OCI-LY1 (cell line): ENCODE measurements at regions not wholly inside any gene's neighbourhood (a gene's known extent, or its start where the extent isn't known, plus 50 kb on each side); places are given as distances from the start of the nearest gene placed in this dataset.

Experiments
- H2AFZ ChIP-seq: fragments of 200-600 bp; sonication (generic), shearing (Covaris generic); 2 replicates; pipeline ENCODE4 v1.6.0; 2014; ENCODE audit warnings: antibody characterized with exemption, mild to moderate bottlenecking, low read length
- H3F3A ChIP-seq: fragments of 200-600 bp; sonication (generic), shearing (Covaris generic); 2 replicates; pipeline ENCODE4 v1.6.0; 2014; ENCODE audit warnings: mild to moderate bottlenecking, antibody characterized with exemption, low read length, moderate library complexity; ENCODE audit not compliant: insufficient read depth
- H3K27ac ChIP-seq: fragments of 200-600 bp; sonication (generic); 2 replicates; pipeline ENCODE4 v1.5.1; 2014; ENCODE audit warnings: low read length, mixed run types, mild to moderate bottlenecking, low read depth; ENCODE audit not compliant: poor library complexity, severe bottlenecking
- H3K27me3 ChIP-seq: fragments of 200-600 bp; sonication (generic); 2 replicates; pipeline ENCODE4 v1.6.0; 2014; ENCODE audit warnings: antibody characterized with exemption, mild to moderate bottlenecking, low read length, moderate library complexity; ENCODE audit not compliant: insufficient read depth
- H3K36me3 ChIP-seq: fragments of 200-600 bp; sonication (generic); 2 replicates; pipeline ENCODE4 v1.6.1; 2014; ENCODE audit warnings: mild to moderate bottlenecking, antibody characterized with exemption, low read length, moderate library complexity, mixed read lengths; ENCODE audit not compliant: insufficient read depth
- H3K4me1 ChIP-seq: fragments of 200-600 bp; sonication (generic); 2 replicates; pipeline ENCODE4 v1.5.1; 2014; ENCODE audit warnings: mild to moderate bottlenecking, low read length, moderate library complexity; ENCODE audit not compliant: insufficient read depth, severe bottlenecking
- H3K4me2 ChIP-seq: fragments of 200-600 bp; sonication (generic), shearing (Covaris generic); 2 replicates; pipeline ENCODE4 v1.6.1; 2014; ENCODE audit warnings: low read length
- H3K4me3 ChIP-seq: fragments of 200-600 bp; sonication (generic); 2 replicates; pipeline ENCODE4 v1.5.1; 2014; ENCODE audit warnings: low read length, low read depth, mild to moderate bottlenecking, mixed read lengths; ENCODE audit not compliant: poor library complexity, severe bottlenecking
- H3K79me2 ChIP-seq: fragments of 200-600 bp; shearing (Covaris generic); 2 replicates; pipeline ENCODE4 v1.6.1; 2016; ENCODE audit warnings: mixed run types, low read length, mixed read lengths; ENCODE audit not compliant: insufficient read depth
- H3K9ac ChIP-seq: fragments of 200-600 bp; sonication (generic), shearing (Covaris generic); 2 replicates; pipeline ENCODE4 v1.6.1; 2014; ENCODE audit warnings: mild to moderate bottlenecking, low read length, mixed read lengths
- H3K9me2 ChIP-seq: fragments of 200-600 bp; sonication (generic), shearing (Covaris generic); 2 replicates; pipeline ENCODE4 v1.6.1; 2014; ENCODE audit warnings: low read depth, mild to moderate bottlenecking, low read length, mixed read lengths
- H3K9me3 ChIP-seq: fragments of 200-600 bp; shearing (Covaris generic); 2 replicates; pipeline ENCODE4 v1.6.1; 2014; ENCODE audit warnings: low read length, mixed read lengths
- H4K20me1 ChIP-seq: fragments of 200-600 bp; sonication (generic), shearing (Covaris generic); 2 replicates; pipeline ENCODE4 v1.6.0; 2016; ENCODE audit warnings: mild to moderate bottlenecking, low read length; ENCODE audit not compliant: insufficient read depth
- EZH2 ChIP-seq: fragments of 200-600 bp; sonication (generic), shearing (Covaris generic); IDR thresholded peaks from 2 replicates; pipeline ENCODE4 v1.8.0; 2017; ENCODE audit warnings: borderline replicate concordance, mixed run types, mild to moderate bottlenecking, antibody characterized with exemption, low read length, moderate library complexity, mixed read lengths
- TF ChIP-seq, protein P1 (sequence below): fragments of 200-600 bp; sonication (generic), shearing (Covaris generic); IDR thresholded peaks from 2 replicates; pipeline ENCODE4 v1.5.1; 2017; ENCODE audit warnings: mild to moderate bottlenecking, antibody characterized with exemption, low read length, moderate library complexity, mixed read lengths

DNA sequence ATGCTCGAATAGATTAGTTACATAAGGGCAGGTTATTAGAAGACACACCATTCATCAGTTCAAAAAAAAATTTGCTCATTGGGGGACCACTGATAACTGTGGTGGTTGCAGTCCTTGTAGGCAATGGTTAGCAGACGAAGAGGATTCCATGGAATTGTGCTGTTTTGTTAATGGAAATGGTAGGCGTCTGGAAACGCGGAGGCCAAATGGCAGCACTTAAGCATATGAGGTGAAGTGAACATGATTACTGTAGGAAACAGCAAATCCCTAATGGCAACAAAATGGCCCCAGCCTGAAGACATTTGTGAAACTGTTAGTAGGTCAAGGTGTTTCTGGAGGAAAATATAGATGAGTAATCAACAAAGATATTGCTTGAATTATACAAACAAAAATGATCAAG lies 535.4 kb upstream of the PTPRD start:
- Histone ChIP-seq H3K9me2 (no peaks in the 10 kb centered on the region), H3K4me1 (no peaks in the 10 kb centered on the region), H3K9me3 (no peaks in the 10 kb centered on the region), H3K36me3 (no peaks in the 10 kb centered on the region), H3K27ac (no peak overlapping the region), H3K4me3 (no peak overlapping the region), H3K79me2 (no peaks in the 10 kb centered on the region), H3K27me3 (no peaks in the 10 kb centered on the region), H3K9ac (no peak overlapping the region), H3F3A (no peaks in the 10 kb centered on the region), H4K20me1 (no peaks in the 10 kb centered on the region), H2AFZ (no peak overlapping the region), H3K4me2 (no peak overlapping the region)
- no peak for TF ChIP-seq EZH2
- TF ChIP-seq, protein P1, sequence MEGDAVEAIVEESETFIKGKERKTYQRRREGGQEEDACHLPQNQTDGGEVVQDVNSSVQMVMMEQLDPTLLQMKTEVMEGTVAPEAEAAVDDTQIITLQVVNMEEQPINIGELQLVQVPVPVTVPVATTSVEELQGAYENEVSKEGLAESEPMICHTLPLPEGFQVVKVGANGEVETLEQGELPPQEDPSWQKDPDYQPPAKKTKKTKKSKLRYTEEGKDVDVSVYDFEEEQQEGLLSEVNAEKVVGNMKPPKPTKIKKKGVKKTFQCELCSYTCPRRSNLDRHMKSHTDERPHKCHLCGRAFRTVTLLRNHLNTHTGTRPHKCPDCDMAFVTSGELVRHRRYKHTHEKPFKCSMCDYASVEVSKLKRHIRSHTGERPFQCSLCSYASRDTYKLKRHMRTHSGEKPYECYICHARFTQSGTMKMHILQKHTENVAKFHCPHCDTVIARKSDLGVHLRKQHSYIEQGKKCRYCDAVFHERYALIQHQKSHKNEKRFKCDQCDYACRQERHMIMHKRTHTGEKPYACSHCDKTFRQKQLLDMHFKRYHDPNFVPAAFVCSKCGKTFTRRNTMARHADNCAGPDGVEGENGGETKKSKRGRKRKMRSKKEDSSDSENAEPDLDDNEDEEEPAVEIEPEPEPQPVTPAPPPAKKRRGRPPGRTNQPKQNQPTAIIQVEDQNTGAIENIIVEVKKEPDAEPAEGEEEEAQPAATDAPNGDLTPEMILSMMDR: no peak

DNA sequence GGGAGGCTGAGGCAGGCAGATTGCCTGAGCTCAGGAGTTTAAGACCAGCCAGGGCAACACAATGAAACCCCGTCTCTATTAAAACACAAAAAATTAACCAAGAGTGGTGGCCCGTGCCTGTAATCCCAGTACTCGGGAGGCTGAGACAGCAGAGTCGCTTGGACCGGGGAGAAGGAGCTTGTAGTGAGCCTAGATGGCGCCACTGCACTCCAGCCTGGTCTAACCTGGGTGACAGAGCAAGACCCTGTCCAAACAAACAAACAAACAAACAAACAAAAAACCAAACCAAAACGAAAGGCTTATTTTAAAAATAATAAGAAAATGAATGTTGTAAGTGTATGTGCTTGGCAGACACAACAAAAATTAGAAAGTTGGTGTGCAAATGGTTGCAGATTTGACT lies 536.3 kb upstream of the PTPRD start:
- Histone ChIP-seq H2AFZ (no peak overlapping the region), H3K27me3 (no peaks in the 10 kb centered on the region)

DNA sequence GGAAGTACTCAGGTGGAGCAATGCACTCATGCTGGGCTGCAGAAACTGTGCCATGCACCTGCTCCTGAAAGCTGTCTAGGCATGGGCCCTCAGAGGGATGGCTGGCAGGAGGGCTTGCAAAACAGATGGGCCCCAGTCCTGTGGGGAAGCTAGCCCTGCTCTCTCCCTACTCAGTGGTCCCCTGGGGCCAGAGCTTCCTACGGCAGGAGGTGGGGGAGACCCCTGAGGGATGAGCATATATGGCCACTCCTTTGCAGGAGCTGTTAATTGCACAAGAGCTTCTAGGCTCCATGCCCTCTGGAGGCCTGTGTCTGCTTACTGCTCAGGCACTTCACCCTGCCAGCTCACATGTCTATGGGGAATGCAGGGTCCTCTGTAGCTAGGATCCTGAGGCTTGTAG lies 545.3 kb upstream of the PTPRD start:
- Histone ChIP-seq H3K4me2 (no peak overlapping the region), H3K9me3 (no peaks in the 10 kb centered on the region), H3K4me3 (no peak overlapping the region), H3K9me2 (no peaks in the 10 kb centered on the region), H3K4me1 (no peaks in the 10 kb centered on the region), H3F3A (no peaks in the 10 kb centered on the region), H2AFZ (no peak overlapping the region), H3K27ac (no peak overlapping the region), H4K20me1 (no peaks in the 10 kb centered on the region), H3K9ac (no peak overlapping the region), H3K27me3 (no peaks in the 10 kb centered on the region), H3K79me2 (no peaks in the 10 kb centered on the region), H3K36me3 (no peaks in the 10 kb centered on the region)
- no peak for TF ChIP-seq EZH2
- TF ChIP-seq, protein P1: no peak

More for the DNA sequence above, 536.3 kb upstream of the PTPRD start:
- Histone ChIP-seq H4K20me1 (no peaks in the 10 kb centered on the region), H3K9me3 (no peaks in the 10 kb centered on the region), H3F3A (no peaks in the 10 kb centered on the region), H3K4me1 (no peaks in the 10 kb centered on the region), H3K9ac (no peak overlapping the region), H3K4me3 (no peak overlapping the region), H3K4me2 (no peak overlapping the region), H3K79me2 (no peaks in the 10 kb centered on the region), H3K36me3 (no peaks in the 10 kb centered on the region), H3K9me2 (no peaks in the 10 kb centered on the region), H3K27ac (no peak overlapping the region)
- TF ChIP-seq, protein P1: peak; percentile 24; the same call in 1 of the 2 replicates
- TF ChIP-seq EZH2: no peak
